MCF 10A (cell line): ENCODE measurements at regions not wholly inside any gene's neighbourhood (a gene's known extent, or its start where the extent isn't known, plus 50 kb on each side); places are given as distances from the start of the nearest gene placed in this dataset.

ENCODE experiments used
- BruUV-seq: library from RNA; stranded (reverse); fragments of 400-500 nt; replicated peaks from 2 replicates; lab custom pipeline; 2021; lab: Mats Ljungman, UMichigan
- CTCF ChIA-PET: fragments of 300-600 bp; sonication (Branson Sonifier 250); formaldehyde crosslinking; extraction: SDS; loops from one replicate; lab custom pipeline; 2021; ENCODE audit warnings: antibody characterized with exemption, inconsistent platforms; lab: Yijun Ruan, JAX
- POLR2A ChIA-PET: fragments of 300-600, 350-650 bp; sonication (Branson Sonifier 250); formaldehyde crosslinking; extraction: SDS; loops from one replicate; lab custom pipeline; 2020; ENCODE audit warnings: antibody characterized with exemption, inconsistent platforms; lab: Yijun Ruan, JAX
- DNase-seq: peaks from one replicate; pipeline ENCODE4 v3.0.0-alpha.2; 2018; ENCODE audit not compliant: unreplicated experiment
- H3K27ac Mint-ChIP-seq: one replicate; pipeline ENCODE4 v1.8.0; 2022; ENCODE audit warnings: mild to moderate bottlenecking, low read depth, mixed read lengths; ENCODE audit not compliant: unreplicated experiment
- H3K27me3 Mint-ChIP-seq: one replicate; pipeline ENCODE4 v1.8.0; 2022; ENCODE audit warnings: mixed read lengths; ENCODE audit not compliant: insufficient read depth, unreplicated experiment
- H3K36me3 Mint-ChIP-seq: one replicate; pipeline ENCODE4 v1.8.0; 2022; ENCODE audit warnings: mild to moderate bottlenecking, moderate library complexity, mixed read lengths; ENCODE audit not compliant: insufficient read depth, unreplicated experiment
- H3K4me1 Mint-ChIP-seq: one replicate; pipeline ENCODE4 v1.8.0; 2022; ENCODE audit warnings: mixed read lengths; ENCODE audit not compliant: insufficient read depth, unreplicated experiment
- H3K4me3 Mint-ChIP-seq: one replicate; pipeline ENCODE4 v1.8.0; 2022; ENCODE audit warnings: mild to moderate bottlenecking, moderate library complexity, mixed read lengths; ENCODE audit not compliant: unreplicated experiment
- H3K9me3 Mint-ChIP-seq: one replicate; pipeline ENCODE4 v1.8.0; 2022; ENCODE audit warnings: mixed read lengths; ENCODE audit not compliant: unreplicated experiment
- CTCF ChIP-seq: fragments of 200-600 bp; IDR thresholded peaks from one replicate; pipeline ENCODE4 v1.8.0; 2022; ENCODE audit warnings: antibody characterized with exemption, mild to moderate bottlenecking; ENCODE audit not compliant: unreplicated experiment
- intact Hi-C: fragments of 100-400 bp; cut with micrococcal nuclease; formaldehyde crosslinking; loops from 2 replicates; pipeline ENCODE4 v1.14.1; 2022

GRCh38 chr2:118315606-118316005 is 227.3 kb downstream of the INSIG2 start:
- Mint-ChIP-seq H3K36me3 (no peaks in the 10 kb centered on the region), H3K9me3 (no peaks in the 10 kb centered on the region), H3K27ac (no peak overlapping the region), H3K4me3 (no peak overlapping the region), H3K4me1 (no peaks in the 10 kb centered on the region), H3K27me3 (peaks cover 7% of the 10 kb centered on the region)
- no peak for TF ChIP-seq CTCF
- BruUV-seq, result no TSS peak
- ChIA-PET POLR2A (no interaction called here), CTCF (interaction anchor here (1.2 kb wide), 1 partner anchor 14 kb away, joined by 3 read pairs; no protein-coding TSS in a partner anchor)
- no peak for DNase-seq
- intact Hi-C loops, result no loop called here

- CTCF ChIA-PET, result no interaction called here
- BruUV-seq, result no TSS peak
- H3K9me3 Mint-ChIP-seq, result no peaks in the 10 kb centered on the region
These were observed 224.9 kb downstream of the INSIG2 start for GRCh38 chr2:118312969-118313756.

GRCh38 chr2:118310681-118311429 is 222.6 kb downstream of the INSIG2 start:
- Mint-ChIP-seq H3K27ac (no peak overlapping the region), H3K4me1 (no peaks in the 10 kb centered on the region), H3K4me3 (no peak overlapping the region), H3K9me3 (no peaks in the 10 kb centered on the region), H3K36me3 (no peaks in the 10 kb centered on the region), H3K27me3 (no peaks in the 10 kb centered on the region)
- no TSS peak for BruUV-seq
- intact Hi-C loops, result no loop called here
- no peak for TF ChIP-seq CTCF
- CTCF ChIA-PET, result no interaction called here
- POLR2A ChIA-PET, result no interaction called here
- no peak for DNase-seq

More at GRCh38 chr2:118312969-118313756, 224.9 kb downstream of the INSIG2 start:
- Mint-ChIP-seq H3K36me3 (no peaks in the 10 kb centered on the region), H3K27me3 (no peaks in the 10 kb centered on the region), H3K27ac (no peak overlapping the region), H3K4me3 (no peak overlapping the region), H3K4me1 (no peaks in the 10 kb centered on the region)
- intact Hi-C loops, result no loop called here
- TF ChIP-seq CTCF, result no peak
- no peak for DNase-seq
- POLR2A ChIA-PET, result no interaction called here

- intact Hi-C loops, result no loop called here
- no peak for TF ChIP-seq CTCF
- DNase-seq, result no peak
- no peaks in the 10 kb centered on the region for H3K36me3 Mint-ChIP-seq
- no peaks in the 10 kb centered on the region for H3K27me3 Mint-ChIP-seq
- H3K27ac Mint-ChIP-seq, result no peak overlapping the region
- H3K4me3 Mint-ChIP-seq, result no peak overlapping the region
- H3K9me3 Mint-ChIP-seq, result no peaks in the 10 kb centered on the region
- no peaks in the 10 kb centered on the region for H3K4me1 Mint-ChIP-seq
- POLR2A ChIA-PET, result no interaction called here
- CTCF ChIA-PET, result interaction anchor here (1.0 kb wide), 1 partner anchor 25 kb away, joined by 3 read pairs; no protein-coding TSS in a partner anchor
- BruUV-seq, result no TSS peak
These were observed 221.8 kb downstream of the INSIG2 start for GRCh38 chr2:118309946-118310680.
